ENCODE measurements at regions not wholly inside any gene's neighbourhood (a gene's known extent, or its start where the extent isn't known, plus 50 kb on each side); places are given as distances from the start of the nearest gene placed in this dataset.

- Histone ChIP-seq H3K4me3 (ENCODE audit: low read length) (no peak overlapping the region), H3K9me3 (ENCODE audit: control insufficient read depth, low read length) (no peaks in the 10 kb centered on the region), H3K4me1 (ENCODE audit: control insufficient read depth, insufficient read depth, low read length) (no peaks in the 10 kb centered on the region), H3K27me3 (ENCODE audit: control insufficient read depth, insufficient read depth) (peaks cover 2% of the 10 kb centered on the region), H3K27ac (ENCODE audit: low read length) (no peak overlapping the region)
- intact Hi-C loops (cut with DNase I), result no loop called here
- no peak for DNase-seq
- 77% methylated on average over 4 of the region's 4 CpGs for WGBS
- ATAC-seq, result no peak
Observed at GRCh38 chr18:75782204-75782603, 354.7 kb upstream of the SMIM21 start.

- no peak overlapping the region for H3K27ac ChIP-seq (ENCODE audit: low read length)
- no peak for DNase-seq
- no peaks in the 10 kb centered on the region for H3K4me1 ChIP-seq (ENCODE audit: control insufficient read depth, insufficient read depth, low read length)
- no peak overlapping the region for H3K4me3 ChIP-seq (ENCODE audit: low read length)
- 82% methylated on average over 3 of the region's 3 CpGs for WGBS
- peaks cover 2% of the 10 kb centered on the region for H3K27me3 ChIP-seq (ENCODE audit: control insufficient read depth, insufficient read depth)
- ATAC-seq, result no peak
- intact Hi-C loops (cut with DNase I), result no loop called here
- H3K9me3 ChIP-seq (ENCODE audit: control insufficient read depth, low read length), result no peaks in the 10 kb centered on the region
Observed at GRCh38 chr18:75779910-75780309, 352.4 kb upstream of the SMIM21 start.

GRCh38 chr18:75779450-75779849 is 351.9 kb upstream of the SMIM21 start:
- H3K4me1 ChIP-seq (ENCODE audit: control insufficient read depth, insufficient read depth, low read length), result no peaks in the 10 kb centered on the region
- ATAC-seq, result no peak
- no peaks in the 10 kb centered on the region for H3K9me3 ChIP-seq (ENCODE audit: control insufficient read depth, low read length)
- DNase-seq, result no peak
- no peak overlapping the region for H3K27ac ChIP-seq (ENCODE audit: low read length)
- 83% methylated on average over 4 of the region's 4 CpGs for WGBS
- no peak overlapping the region for H3K4me3 ChIP-seq (ENCODE audit: low read length)
- peaks cover 2% of the 10 kb centered on the region for H3K27me3 ChIP-seq (ENCODE audit: control insufficient read depth, insufficient read depth)
- intact Hi-C loops (cut with DNase I), result no loop called here

GRCh38 chr18:75777630-75778029 is 350.1 kb upstream of the SMIM21 start:
- H3K9me3 ChIP-seq (ENCODE audit: control insufficient read depth, low read length), result no peaks in the 10 kb centered on the region
- peaks cover 2% of the 10 kb centered on the region for H3K27me3 ChIP-seq (ENCODE audit: control insufficient read depth, insufficient read depth)
- 59% methylated on average over 6 of the region's 6 CpGs for WGBS
- no peaks in the 10 kb centered on the region for H3K4me1 ChIP-seq (ENCODE audit: control insufficient read depth, insufficient read depth, low read length)
- no peak overlapping the region for H3K4me3 ChIP-seq (ENCODE audit: low read length)
- ATAC-seq, result peak in 1 of 2 donors; percentile 33
- H3K27ac ChIP-seq (ENCODE audit: low read length), result no peak overlapping the region
- intact Hi-C loops (cut with DNase I), result no loop called here
- DNase-seq, result no peak

DNA sequence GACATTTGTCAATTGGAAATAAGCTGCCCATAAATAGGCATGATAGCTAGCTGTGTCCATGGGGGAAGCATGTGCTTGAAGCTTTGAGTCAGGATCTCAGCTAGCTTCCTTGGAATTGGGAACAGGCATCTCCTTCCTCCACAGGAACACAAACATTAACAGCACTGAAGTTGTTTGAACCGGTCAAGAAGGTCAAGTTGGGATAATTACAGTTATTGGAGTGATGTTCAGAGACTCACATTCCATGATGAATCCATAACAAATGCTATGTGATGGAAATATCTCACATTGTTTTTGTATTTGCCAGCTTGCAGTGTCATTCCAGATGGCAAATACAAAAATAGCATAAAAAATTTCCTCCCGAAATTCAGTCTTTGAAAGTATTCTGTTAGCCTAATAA is 347.6 kb upstream of the SMIM21 start:
- 32% methylated on average over 2 of the region's 2 CpGs for WGBS
- Histone ChIP-seq H3K4me1 (ENCODE audit: control insufficient read depth, insufficient read depth, low read length) (no peaks in the 10 kb centered on the region), H3K9me3 (ENCODE audit: control insufficient read depth, low read length) (no peaks in the 10 kb centered on the region), H3K27me3 (ENCODE audit: control insufficient read depth, insufficient read depth) (peaks cover 2% of the 10 kb centered on the region), H3K27ac (ENCODE audit: low read length) (no peak overlapping the region), H3K4me3 (ENCODE audit: low read length) (no peak overlapping the region)
- ATAC-seq, result no peak
- intact Hi-C loops (cut with DNase I), result no loop called here
- no peak for DNase-seq

DNA sequence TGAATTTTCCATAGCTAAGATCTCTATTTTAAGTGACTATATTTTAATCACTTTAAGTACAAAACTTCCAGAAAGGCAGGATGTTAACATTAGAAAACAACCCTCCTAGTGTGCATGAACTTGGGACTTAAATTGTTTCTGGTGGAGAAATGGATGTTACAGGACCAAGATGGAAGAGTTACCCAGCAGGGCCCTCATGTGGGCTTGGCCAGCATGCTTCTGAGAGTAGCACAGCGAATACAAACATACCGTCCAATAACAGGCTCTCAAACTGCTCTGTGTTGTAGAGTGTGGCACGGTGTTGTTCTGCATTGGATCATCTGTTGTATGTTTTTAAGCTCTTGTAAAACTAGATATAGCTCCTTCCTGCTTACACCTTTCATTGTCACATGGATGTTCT is 346.1 kb upstream of the SMIM21 start:
- Histone ChIP-seq H3K27ac (ENCODE audit: low read length) (no peak overlapping the region), H3K9me3 (ENCODE audit: control insufficient read depth, low read length) (no peaks in the 10 kb centered on the region), H3K4me3 (ENCODE audit: low read length) (no peak overlapping the region), H3K27me3 (ENCODE audit: control insufficient read depth, insufficient read depth) (no peaks in the 10 kb centered on the region), H3K4me1 (ENCODE audit: control insufficient read depth, insufficient read depth, low read length) (no peaks in the 10 kb centered on the region)
- intact Hi-C loops (cut with DNase I), result no loop called here
- DNase-seq (no peak), ATAC-seq (no peak)
- WGBS, result 64% methylated on average over 3 of the region's 3 CpGs

DNA sequence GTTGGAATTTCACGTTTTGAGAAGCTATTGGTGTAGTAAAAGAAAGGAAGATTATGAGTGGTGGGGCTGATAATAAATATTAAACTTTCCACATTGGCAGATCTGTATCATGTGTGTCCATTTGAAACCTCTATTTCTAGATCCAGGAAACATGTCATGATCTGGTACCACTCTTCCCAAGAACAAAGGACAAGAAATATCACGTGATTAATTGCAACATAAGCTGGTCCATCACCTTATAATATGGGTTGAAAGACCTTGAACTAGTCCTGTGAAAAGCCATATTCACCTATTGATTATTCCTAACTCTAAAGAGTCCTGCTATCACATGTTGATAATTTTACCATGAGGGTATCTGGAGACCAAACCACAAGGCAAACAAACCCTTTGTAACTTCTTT is 335.3 kb upstream of the SMIM21 start:
- H3K4me3 ChIP-seq (ENCODE audit: low read length), result no peak overlapping the region
- no peak overlapping the region for H3K27ac ChIP-seq (ENCODE audit: low read length)
- 75% methylated on average over 2 of the region's 2 CpGs for WGBS
- no peaks in the 10 kb centered on the region for H3K27me3 ChIP-seq (ENCODE audit: control insufficient read depth, insufficient read depth)
- no peaks in the 10 kb centered on the region for H3K9me3 ChIP-seq (ENCODE audit: control insufficient read depth, low read length)
- no peak for DNase-seq
- no peaks in the 10 kb centered on the region for H3K4me1 ChIP-seq (ENCODE audit: control insufficient read depth, insufficient read depth, low read length)
- no peak for ATAC-seq
- intact Hi-C loops (cut with DNase I), result no loop called here

GRCh38 chr18:75760208-75760607 is 332.7 kb upstream of the SMIM21 start:
- H3K9me3 ChIP-seq (ENCODE audit: control insufficient read depth, low read length), result no peaks in the 10 kb centered on the region
- H3K27ac ChIP-seq (ENCODE audit: low read length), result no peak overlapping the region
- H3K4me3 ChIP-seq (ENCODE audit: low read length), result no peak overlapping the region
- WGBS, result 64% methylated on average over 1 of the region's 1 CpG
- intact Hi-C loops (cut with DNase I), result no loop called here
- no peak for DNase-seq
- ATAC-seq, result no peak
- H3K4me1 ChIP-seq (ENCODE audit: control insufficient read depth, insufficient read depth, low read length), result no peaks in the 10 kb centered on the region
- H3K27me3 ChIP-seq (ENCODE audit: control insufficient read depth, insufficient read depth), result no peaks in the 10 kb centered on the region

DNA sequence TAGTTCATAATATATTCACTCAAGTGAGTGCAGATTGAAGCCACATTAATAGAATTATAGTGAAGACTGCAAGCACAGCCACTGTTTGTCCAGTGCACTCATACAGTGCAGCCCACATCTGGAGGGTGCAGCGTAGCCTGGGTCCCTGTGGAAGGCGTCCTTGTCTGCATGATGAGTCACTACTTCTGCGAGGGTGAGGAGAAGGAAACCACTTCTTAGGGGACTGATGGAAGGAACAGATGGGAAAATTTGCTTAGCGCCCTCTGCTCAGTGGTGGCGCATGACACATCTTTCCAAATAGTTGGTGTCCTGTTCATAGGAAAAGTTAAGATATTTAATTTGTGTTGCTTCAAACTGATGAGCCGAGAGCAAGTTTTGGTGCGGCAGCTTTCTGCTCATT is 330.4 kb upstream of the SMIM21 start:
- no peak for DNase-seq
- intact Hi-C loops (cut with DNase I), result no loop called here
- Histone ChIP-seq H3K27ac (ENCODE audit: low read length) (no peak overlapping the region), H3K4me1 (ENCODE audit: control insufficient read depth, insufficient read depth, low read length) (no peaks in the 10 kb centered on the region), H3K4me3 (ENCODE audit: low read length) (no peak overlapping the region), H3K9me3 (ENCODE audit: control insufficient read depth, low read length) (no peaks in the 10 kb centered on the region), H3K27me3 (ENCODE audit: control insufficient read depth, insufficient read depth) (no peaks in the 10 kb centered on the region)
- 69% methylated on average over 7 of the region's 7 CpGs for WGBS
- no peak for ATAC-seq

GRCh38 chr18:75754433-75754832 is 326.9 kb upstream of the SMIM21 start:
- Histone ChIP-seq H3K9me3 (ENCODE audit: control insufficient read depth, low read length) (no peaks in the 10 kb centered on the region), H3K4me1 (ENCODE audit: control insufficient read depth, insufficient read depth, low read length) (no peaks in the 10 kb centered on the region), H3K27me3 (ENCODE audit: control insufficient read depth, insufficient read depth) (no peaks in the 10 kb centered on the region), H3K27ac (ENCODE audit: low read length) (no peak overlapping the region), H3K4me3 (ENCODE audit: low read length) (no peak overlapping the region)
- intact Hi-C loops (cut with DNase I), result no loop called here
- DNase-seq (no peak), ATAC-seq (no peak)
- whole genome bisulfite sequencing, result 67% methylated on average over 3 of the region's 3 CpGs

GRCh38 chr18:75753753-75754152 is 326.2 kb upstream of the SMIM21 start:
- H3K4me3 ChIP-seq (ENCODE audit: low read length), result no peak overlapping the region
- no peaks in the 10 kb centered on the region for H3K9me3 ChIP-seq (ENCODE audit: control insufficient read depth, low read length)
- H3K27me3 ChIP-seq (ENCODE audit: control insufficient read depth, insufficient read depth), result no peaks in the 10 kb centered on the region
- DNase-seq (no peak), ATAC-seq (no peak)
- no peaks in the 10 kb centered on the region for H3K4me1 ChIP-seq (ENCODE audit: control insufficient read depth, insufficient read depth, low read length)
- WGBS, result 88% methylated on average over 3 of the region's 3 CpGs
- H3K27ac ChIP-seq (ENCODE audit: low read length), result no peak overlapping the region
- intact Hi-C loops (cut with DNase I), result no loop called here

GRCh38 chr18:75752740-75753263 is 325.3 kb upstream of the SMIM21 start:
- H3K9me3 ChIP-seq (ENCODE audit: control insufficient read depth, low read length), result no peaks in the 10 kb centered on the region
- H3K4me3 ChIP-seq (ENCODE audit: low read length), result no peak overlapping the region
- intact Hi-C loops (cut with DNase I), result no loop called here
- H3K27ac ChIP-seq (ENCODE audit: low read length), result no peak overlapping the region
- no peak for DNase-seq
- 72% methylated on average over 11 of the region's 11 CpGs for WGBS
- no peaks in the 10 kb centered on the region for H3K27me3 ChIP-seq (ENCODE audit: control insufficient read depth, insufficient read depth)
- H3K4me1 ChIP-seq (ENCODE audit: control insufficient read depth, insufficient read depth, low read length), result no peaks in the 10 kb centered on the region
- no peak for ATAC-seq

Data from right cardiac atrium (tissue), 5 donors.